ENCODE measurements at regions not wholly inside any gene's neighbourhood (a gene's known extent, or its start where the extent isn't known, plus 50 kb on each side); places are given as distances from the start of the nearest gene placed in this dataset.

DNA sequence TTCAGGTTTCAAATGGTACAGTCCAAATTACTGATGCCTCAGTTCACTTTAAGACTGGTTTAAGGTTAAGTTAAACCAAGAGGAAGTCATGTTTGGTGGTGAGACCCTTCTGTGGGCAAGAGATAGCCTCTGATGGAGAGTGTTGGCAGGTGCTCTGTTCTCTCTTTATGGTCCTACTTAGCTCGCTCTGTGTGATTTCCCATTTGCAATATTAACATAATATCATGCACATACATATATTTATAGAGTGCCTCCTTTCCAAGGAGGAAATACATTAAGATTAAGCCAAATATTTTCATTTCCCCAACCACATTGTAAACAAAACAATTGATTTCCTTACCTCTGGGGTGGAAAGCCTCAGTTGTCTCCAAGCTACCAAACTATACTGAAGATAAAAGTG lies 222.4 kb downstream of the PIK3C3 start:
- Mint-ChIP-seq H3K4me1 (no peaks in the 10 kb centered on the region), H3K27me3 (no peaks in the 10 kb centered on the region), H3K4me3 (no peak overlapping the region), H3K27ac (no peak overlapping the region), H3K36me3 (ENCODE audit: low read depth) (no peaks in the 10 kb centered on the region)
- DNase-seq (no peak), ATAC-seq (no peak)
- H3K9me3 ChIP-seq (ENCODE audit: control insufficient read depth, low read length, poor library complexity, severe bottlenecking): no peaks in the 10 kb centered on the region

DNA sequence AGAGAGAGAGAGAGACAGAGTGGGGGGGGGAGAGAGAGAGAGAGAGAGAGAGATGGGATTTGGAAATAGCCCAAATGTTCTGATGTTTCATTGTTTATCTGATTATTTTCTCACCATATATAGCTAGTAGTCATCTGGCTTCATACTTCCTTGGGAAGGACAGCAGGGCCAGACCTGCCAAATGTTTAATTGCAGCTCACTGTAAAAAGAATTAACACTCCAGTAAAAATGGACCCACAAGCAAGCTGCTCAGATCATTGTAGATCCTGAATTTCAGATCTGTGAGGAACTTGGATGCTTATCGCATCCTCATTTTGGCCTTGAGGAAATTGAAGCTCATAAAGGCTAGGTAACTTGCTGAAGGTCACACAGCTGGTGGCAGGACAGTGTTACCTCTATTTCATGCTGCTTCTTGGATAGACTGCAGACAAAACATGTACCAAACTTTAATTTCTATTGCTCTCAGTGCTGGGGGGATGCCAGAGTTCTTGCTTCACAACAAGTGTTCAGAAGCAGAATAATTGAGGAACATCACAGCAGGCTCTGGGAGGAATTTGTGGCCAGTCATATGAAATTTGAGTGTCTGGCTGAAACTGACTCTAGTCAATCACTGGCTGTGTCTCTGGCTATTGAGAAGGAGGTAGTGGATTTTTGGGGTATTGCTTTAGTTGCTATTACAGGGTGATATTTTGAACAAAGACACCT lies 223.5 kb downstream of the PIK3C3 start:
- H3K36me3 Mint-ChIP-seq (ENCODE audit: low read depth): no peaks in the 10 kb centered on the region
- H3K9me3 ChIP-seq (ENCODE audit: control insufficient read depth, low read length, poor library complexity, severe bottlenecking): no peaks in the 10 kb centered on the region
- DNase-seq (no peak), ATAC-seq (no peak)
- H3K27ac Mint-ChIP-seq: no peak overlapping the region
- no peaks in the 10 kb centered on the region for H3K4me1 Mint-ChIP-seq
- H3K27me3 Mint-ChIP-seq: no peaks in the 10 kb centered on the region
- no peak overlapping the region for H3K4me3 Mint-ChIP-seq

DNA sequence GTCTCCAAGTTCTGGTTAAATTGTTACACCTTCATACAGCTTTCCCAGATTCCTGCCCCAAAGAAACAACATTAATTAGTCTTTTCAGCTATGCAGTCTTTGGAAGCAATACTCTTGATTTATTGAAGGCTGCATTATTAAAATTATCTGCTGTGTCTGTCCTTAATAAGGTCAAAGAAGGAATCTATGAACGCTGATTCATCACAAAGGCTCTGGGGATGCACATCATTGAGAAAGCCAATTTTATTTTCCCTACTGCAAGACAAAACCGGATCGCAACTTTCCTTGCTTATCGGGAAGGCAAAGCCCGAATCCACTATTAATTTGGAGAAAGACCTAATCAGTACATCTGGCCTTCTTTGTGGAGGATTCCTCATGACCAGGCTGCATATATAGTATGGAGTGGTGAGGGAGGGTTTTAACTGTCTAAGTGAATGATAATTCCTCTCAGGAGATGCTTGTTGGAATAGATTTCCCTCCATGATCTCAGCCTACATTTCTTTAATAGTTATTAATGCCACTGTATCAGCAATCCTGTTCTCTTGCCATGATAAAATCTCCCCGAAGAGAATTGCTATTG lies 224.6 kb downstream of the PIK3C3 start:
- no peaks in the 10 kb centered on the region for H3K4me1 Mint-ChIP-seq
- H3K4me3 Mint-ChIP-seq: no peak overlapping the region
- no peak overlapping the region for H3K27ac Mint-ChIP-seq
- ATAC-seq (no peak), DNase-seq (no peak)
- H3K27me3 Mint-ChIP-seq: no peaks in the 10 kb centered on the region
- H3K9me3 ChIP-seq (ENCODE audit: control insufficient read depth, low read length, poor library complexity, severe bottlenecking): no peaks in the 10 kb centered on the region
- H3K36me3 Mint-ChIP-seq (ENCODE audit: low read depth): no peaks in the 10 kb centered on the region

DNA sequence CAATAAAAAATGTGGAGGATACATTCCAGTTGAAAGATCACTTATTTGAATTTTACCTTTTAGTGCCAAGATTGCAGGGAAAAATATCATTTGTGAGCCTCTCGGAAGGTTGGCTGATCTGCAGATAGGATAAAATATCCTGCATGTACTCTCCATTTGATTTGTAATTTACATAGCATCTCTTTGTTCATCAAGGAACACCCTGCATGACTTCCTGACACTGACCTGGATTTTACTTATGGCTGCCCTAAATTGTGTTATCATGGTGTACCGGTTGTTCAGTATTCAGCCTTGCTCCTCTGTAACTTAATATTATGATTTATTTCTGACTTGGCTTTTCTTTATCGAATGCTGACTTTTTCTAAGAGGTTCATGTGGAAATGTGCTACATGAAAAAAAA lies 226.4 kb downstream of the PIK3C3 start:
- no peaks in the 10 kb centered on the region for H3K4me1 Mint-ChIP-seq

DNA sequence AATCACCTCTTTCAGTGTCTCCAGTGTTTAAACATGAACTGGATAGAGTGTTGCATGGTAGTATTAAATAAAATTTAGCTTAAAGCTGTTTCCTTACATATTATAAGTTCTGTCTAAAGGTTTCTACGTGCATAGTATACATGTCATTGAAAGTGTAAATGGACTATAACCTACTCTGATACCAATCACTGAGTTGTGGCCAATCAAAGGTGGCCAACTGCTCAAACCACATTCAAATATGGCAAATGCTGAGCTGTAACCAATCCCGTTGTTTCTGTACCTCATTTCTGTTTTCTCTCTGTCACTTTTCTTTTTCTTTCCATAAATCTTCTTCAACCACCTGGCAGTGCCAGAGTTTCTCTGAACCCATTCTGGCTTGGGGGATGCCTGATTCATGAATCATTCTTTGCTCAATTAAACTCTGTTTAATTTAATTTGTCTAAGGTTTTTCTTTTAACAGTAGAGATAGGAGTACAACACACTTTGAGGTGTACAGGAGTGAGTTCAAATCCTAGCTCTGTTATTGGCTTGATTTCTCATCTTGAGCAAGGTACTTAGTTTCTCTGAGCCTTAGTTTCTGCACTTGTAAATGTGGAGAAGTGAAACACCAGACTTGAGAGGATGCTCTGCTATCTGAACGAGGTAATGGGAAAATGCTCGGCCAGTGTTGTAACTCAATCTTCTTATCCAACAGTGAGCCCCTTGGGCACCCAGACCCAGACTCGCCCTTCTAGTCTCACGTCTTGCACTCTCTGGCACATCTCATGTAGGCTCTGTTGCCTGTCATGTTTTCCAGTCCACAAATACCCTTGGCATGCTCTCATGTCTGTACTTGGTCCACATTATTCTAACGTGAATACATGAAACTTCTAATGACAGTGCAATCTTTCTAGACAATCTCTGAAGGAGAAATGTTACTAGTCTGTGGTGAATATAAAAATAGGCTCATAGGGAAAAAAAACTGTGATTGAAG lies 228.0 kb downstream of the PIK3C3 start:
- no peak overlapping the region for H3K4me3 Mint-ChIP-seq
- no peaks in the 10 kb centered on the region for H3K36me3 Mint-ChIP-seq (ENCODE audit: low read depth)
- H3K27ac Mint-ChIP-seq: no peak overlapping the region
- no peak for ATAC-seq
- H3K9me3 ChIP-seq (ENCODE audit: control insufficient read depth, low read length, poor library complexity, severe bottlenecking): no peaks in the 10 kb centered on the region
- H3K27me3 Mint-ChIP-seq: no peaks in the 10 kb centered on the region
- no peaks in the 10 kb centered on the region for H3K4me1 Mint-ChIP-seq
- DNase-seq: no peak

More for the DNA sequence above, 226.4 kb downstream of the PIK3C3 start:
- Mint-ChIP-seq H3K36me3 (ENCODE audit: low read depth) (no peaks in the 10 kb centered on the region), H3K27ac (no peak overlapping the region), H3K27me3 (no peaks in the 10 kb centered on the region), H3K4me3 (no peak overlapping the region)
- DNase-seq (no peak), ATAC-seq (no peak)
- no peaks in the 10 kb centered on the region for H3K9me3 ChIP-seq (ENCODE audit: control insufficient read depth, low read length, poor library complexity, severe bottlenecking)

DNA sequence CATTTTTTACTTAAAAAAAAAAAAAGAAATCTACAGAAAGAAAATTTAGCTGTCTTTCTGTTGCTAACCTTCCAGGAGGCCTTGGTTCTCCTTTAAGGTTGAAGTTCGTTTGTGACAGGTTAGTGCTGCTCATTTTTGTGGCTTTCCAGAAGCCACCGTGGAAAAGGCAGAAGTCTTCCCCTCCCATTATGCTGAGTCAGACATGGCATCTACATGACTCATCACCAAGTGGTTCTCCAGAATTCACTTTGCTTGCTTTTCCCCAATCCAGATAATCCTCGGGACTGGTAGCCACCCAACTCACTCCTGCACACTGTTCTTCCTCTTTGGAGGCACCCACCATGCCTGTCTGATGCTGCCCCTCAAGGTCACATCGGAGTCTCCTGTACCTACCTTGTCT lies 228.7 kb downstream of the PIK3C3 start:
- Mint-ChIP-seq H3K36me3 (ENCODE audit: low read depth) (no peaks in the 10 kb centered on the region), H3K4me1 (no peaks in the 10 kb centered on the region), H3K4me3 (no peak overlapping the region), H3K27ac (no peak overlapping the region), H3K27me3 (no peaks in the 10 kb centered on the region)
- ATAC-seq (no peak), DNase-seq (no peak)
- no peaks in the 10 kb centered on the region for H3K9me3 ChIP-seq (ENCODE audit: control insufficient read depth, low read length, poor library complexity, severe bottlenecking)

DNA sequence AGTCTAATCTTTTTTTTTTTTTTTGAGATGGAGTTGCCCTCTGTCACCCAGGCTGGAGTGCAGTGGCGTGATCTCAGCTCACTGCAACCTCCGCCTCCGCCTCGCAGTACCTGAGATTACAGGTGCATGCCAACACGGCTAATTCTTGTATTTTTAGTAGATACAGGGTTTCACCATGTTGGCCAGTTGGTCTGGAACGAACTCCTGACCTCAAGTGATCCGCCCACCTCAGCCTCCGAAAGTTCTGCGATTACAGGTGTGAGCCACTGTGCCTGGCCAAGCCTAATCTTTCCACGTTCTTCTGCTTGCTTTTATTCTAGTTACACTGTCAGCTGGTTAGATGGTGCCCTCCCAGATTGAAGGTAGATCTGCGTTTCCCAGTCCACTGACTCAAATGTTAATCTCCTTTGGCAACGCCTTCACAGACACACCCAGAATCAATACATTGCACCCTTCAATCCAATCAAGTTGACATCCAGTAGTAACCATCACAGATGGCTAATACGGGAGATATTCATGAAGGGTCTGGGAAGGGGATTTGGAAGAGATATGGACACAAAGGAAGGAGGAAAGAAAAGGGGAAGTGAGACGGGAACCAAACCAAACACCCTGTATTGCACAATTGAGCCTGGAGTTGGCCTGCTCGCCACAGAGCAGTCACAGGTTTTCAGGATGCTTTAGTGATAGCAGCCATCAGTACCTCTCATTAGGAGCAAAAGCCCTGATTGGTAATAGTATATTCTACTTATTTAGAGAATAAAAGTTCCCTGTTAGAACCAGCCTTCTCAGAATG lies 229.8 kb downstream of the PIK3C3 start:
- Mint-ChIP-seq H3K27ac (no peak overlapping the region), H3K4me1 (no peaks in the 10 kb centered on the region), H3K27me3 (no peaks in the 10 kb centered on the region), H3K4me3 (no peak overlapping the region), H3K36me3 (ENCODE audit: low read depth) (no peaks in the 10 kb centered on the region)
- H3K9me3 ChIP-seq (ENCODE audit: control insufficient read depth, low read length, poor library complexity, severe bottlenecking): no peaks in the 10 kb centered on the region
- ATAC-seq (no peak), DNase-seq (no peak)

DNA sequence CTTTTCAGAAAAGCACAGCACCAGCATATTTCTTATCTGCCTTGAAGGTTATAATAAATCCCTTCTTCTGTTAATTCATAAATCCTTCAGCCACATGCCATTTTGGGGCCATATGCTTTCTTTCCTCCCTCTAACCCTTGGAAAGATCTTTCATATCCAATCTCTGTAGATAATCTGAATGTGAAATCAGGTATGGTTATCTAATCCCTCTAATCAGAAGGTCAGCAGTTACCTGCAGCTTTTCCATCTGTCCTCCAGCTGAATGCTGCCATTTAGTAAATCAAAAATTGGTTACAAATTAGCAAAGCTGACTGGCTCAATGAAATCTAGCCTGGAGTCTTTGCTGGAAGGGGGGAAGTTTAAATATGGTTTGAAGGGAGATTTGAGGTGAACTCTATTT lies 230.5 kb downstream of the PIK3C3 start:
- H3K9me3 ChIP-seq (ENCODE audit: control insufficient read depth, low read length, poor library complexity, severe bottlenecking): no peaks in the 10 kb centered on the region
- H3K4me3 Mint-ChIP-seq: no peak overlapping the region
- DNase-seq: no peak
- H3K27ac Mint-ChIP-seq: no peak overlapping the region
- no peaks in the 10 kb centered on the region for H3K4me1 Mint-ChIP-seq
- ATAC-seq: no peak
- no peaks in the 10 kb centered on the region for H3K36me3 Mint-ChIP-seq (ENCODE audit: low read depth)
- H3K27me3 Mint-ChIP-seq: no peaks in the 10 kb centered on the region

DNA sequence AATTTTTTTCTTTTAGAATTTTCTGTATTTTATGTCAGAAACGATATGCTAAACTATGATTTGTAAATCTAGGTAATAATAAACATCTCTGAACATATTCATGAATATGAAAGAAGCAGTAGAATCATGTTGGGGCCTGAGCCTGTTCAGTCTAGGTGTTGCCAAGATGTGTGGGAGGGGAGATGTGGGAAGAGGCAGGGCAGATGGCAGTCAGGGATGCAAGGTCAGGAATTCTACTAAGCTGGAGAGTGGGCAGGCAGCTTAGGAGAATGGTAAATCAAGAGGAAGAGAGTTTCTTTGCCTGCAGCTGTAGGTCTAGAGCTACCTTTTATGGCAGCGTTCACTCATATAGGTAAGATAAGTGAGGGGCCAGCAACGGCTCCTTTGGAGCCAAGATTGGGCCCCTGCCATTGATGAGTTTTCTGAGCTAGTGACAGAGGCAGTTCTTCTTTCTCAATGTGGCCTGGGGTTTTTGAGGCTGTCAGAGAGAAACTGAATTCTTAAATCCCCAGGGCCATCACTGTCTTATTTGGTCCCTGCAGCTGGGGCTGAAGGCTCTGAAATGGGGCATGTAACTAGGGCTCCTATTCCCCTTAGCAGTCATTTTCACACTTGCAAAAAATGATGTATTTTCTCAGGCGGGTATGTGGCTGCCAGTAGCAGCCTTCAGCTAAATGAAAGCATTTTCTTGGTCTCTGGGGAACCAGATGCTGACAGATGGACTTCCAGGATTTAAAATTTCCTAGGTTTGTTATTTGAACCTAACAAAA lies 232.8 kb downstream of the PIK3C3 start:
- Mint-ChIP-seq H3K4me3 (no peak overlapping the region), H3K4me1 (no peaks in the 10 kb centered on the region), H3K27me3 (no peaks in the 10 kb centered on the region), H3K27ac (no peak overlapping the region), H3K36me3 (ENCODE audit: low read depth) (no peaks in the 10 kb centered on the region)
- H3K9me3 ChIP-seq (ENCODE audit: control insufficient read depth, low read length, poor library complexity, severe bottlenecking): no peaks in the 10 kb centered on the region
- DNase-seq (no peak), ATAC-seq (no peak)

DNA sequence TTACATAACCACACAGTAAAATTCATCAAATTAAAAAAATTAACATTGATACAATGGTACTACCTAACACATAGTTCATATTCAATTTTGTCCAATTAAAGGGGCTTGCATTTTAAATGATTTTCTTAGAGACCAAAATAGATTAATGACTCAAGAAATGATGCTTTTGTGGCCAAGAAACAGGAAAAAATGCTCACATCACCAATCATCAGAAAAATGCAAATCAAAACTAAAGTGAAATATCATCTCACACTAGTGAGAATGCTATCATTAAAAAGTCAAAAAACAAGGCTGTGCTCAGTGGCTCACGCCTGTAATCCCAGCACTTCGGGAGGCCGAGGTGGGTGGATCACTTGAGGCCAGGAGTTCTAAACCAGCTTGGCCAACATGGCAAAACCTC lies 235.6 kb downstream of the PIK3C3 start:
- no peak overlapping the region for H3K27ac Mint-ChIP-seq
- H3K4me3 Mint-ChIP-seq: no peak overlapping the region
- H3K9me3 ChIP-seq (ENCODE audit: control insufficient read depth, low read length, poor library complexity, severe bottlenecking): no peaks in the 10 kb centered on the region
- DNase-seq: no peak
- ATAC-seq: no peak
- no peaks in the 10 kb centered on the region for H3K36me3 Mint-ChIP-seq (ENCODE audit: low read depth)
- no peaks in the 10 kb centered on the region for H3K27me3 Mint-ChIP-seq
- no peaks in the 10 kb centered on the region for H3K4me1 Mint-ChIP-seq

DNA sequence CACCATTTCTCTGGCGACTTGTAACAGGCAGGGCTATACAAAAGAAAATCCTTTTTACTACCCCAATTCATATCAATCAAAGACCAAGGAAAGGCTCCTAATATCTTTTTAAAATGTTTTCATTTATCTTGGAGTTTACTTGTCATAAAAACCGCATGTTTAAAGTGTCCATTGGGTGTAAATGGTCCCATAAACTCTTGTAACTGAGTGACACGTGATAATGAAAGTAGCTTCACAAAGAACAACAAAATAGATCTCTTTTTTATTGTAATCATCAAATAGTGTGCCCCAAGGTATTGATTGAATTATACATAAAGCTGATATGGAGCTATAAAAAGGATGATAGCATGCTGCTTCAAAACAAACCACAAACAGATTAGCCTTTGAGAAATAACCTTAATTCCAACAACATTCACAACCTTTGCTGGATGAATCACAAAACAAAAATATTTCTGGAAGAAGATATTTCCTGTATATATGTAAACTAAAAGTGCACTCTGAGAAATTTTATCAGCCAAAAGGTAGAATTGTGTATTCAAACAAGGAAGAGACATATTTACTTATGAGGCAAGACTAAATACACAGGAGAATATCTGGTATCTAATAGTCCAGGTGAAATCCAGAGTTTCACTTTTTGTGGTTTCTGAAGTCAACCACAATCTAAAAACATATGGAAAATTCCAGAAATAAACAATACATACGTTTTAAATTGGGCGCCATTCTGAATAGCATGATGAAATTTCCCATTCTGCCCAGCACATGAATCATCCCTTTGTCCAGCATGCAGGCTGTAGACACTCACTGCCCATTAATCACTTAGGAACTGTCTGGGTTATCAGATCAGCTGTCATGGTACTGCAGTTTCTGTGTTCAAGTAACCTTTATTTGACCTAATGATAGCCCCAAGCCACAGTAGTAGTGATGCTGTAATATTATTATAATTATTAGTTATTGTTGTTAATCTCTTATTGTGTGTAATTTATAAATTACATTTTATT lies 237.5 kb downstream of the PIK3C3 start:
- no peaks in the 10 kb centered on the region for H3K4me1 Mint-ChIP-seq
- DNase-seq (no peak), ATAC-seq (no peak)
- no peak overlapping the region for H3K27ac Mint-ChIP-seq
- no peak overlapping the region for H3K4me3 Mint-ChIP-seq
- H3K27me3 Mint-ChIP-seq: no peaks in the 10 kb centered on the region
- H3K36me3 Mint-ChIP-seq (ENCODE audit: low read depth): no peaks in the 10 kb centered on the region
- no peaks in the 10 kb centered on the region for H3K9me3 ChIP-seq (ENCODE audit: control insufficient read depth, low read length, poor library complexity, severe bottlenecking)

All from T-helper 17 cell (primary cell).